ENCODE measurements at regions not wholly inside any gene's neighbourhood (a gene's known extent, or its start where the extent isn't known, plus 50 kb on each side); places are given as distances from the start of the nearest gene placed in this dataset.

- TF ChIP-seq CTCF (IDR thresholded peaks at IDR 0.05) (no peak), EZH2 (IDR thresholded peaks at IDR 0.05) (no peak)
Observed at GRCh38 chr3:18633002-18633401, 207.9 kb upstream of the SATB1 start.

Data from neural progenitor cell (in vitro differentiated cells).